ENCODE measurements at regions not wholly inside any gene's neighbourhood (a gene's known extent, or its start where the extent isn't known, plus 50 kb on each side); places are given as distances from the start of the nearest gene placed in this dataset.

DNA sequence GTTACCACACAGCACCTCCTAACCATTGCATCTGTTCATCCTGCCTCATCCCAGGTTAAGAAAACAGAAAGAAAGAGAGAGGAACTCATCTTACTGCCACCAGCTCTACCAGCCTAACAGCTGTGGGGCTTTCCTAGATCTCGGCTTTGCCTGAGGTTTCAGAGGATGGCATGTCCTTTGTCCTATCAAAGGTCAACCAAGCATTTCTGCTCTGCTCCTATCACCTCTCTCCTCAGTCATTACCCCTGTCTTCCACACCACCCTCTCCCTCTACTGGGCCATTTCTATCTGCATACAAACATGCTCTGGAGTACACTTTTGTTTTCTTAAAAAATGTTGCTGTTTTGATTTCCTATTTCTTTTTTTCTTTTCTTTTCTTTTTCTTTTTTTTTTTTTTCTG is 393.3 kb downstream of the IRS2 start:
- no peak for DNase-seq

DNA sequence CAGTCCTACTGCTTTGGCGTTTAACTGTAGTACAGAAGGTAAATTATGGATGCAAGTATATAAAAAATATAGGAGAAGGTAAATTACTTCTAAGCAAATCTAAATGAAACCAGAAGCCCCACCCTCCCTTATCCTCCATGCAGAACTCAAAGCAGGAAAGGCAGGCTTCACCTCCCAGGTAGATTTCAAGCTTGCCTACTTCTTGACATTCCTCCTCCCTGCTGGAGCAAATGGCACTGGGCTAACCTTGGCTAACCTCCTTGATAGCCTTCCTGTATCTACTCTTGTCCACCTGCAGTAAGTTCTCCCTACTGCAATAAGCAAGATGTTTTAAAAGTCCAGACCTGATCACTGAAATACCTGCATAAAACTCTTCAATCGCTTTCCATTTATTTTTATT is 396.0 kb downstream of the IRS2 start:
- no peak for DNase-seq

GRCh38 chr13:109389892-109390345 is 396.5 kb downstream of the IRS2 start:
- DNase-seq: no peak

DNA sequence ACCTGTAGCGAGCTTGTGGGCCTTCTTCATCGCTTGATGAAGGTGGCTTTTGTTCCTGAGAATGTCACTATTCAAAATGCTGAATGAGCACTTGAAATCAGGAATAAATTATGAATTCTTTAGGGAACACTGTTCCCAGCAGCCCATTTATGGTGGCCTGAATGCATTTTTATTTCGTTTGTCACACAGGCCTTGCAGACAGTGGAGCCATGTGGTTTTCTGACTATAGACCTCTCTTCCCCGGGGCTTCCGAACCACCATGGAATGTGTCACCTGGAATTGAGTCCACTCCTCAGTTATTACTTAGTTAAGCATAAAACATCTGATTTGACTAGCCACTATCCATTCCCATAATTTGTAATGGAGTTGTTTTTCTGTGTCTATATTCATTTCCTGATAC is 396.9 kb downstream of the IRS2 start:
- no peak for DNase-seq

DNA sequence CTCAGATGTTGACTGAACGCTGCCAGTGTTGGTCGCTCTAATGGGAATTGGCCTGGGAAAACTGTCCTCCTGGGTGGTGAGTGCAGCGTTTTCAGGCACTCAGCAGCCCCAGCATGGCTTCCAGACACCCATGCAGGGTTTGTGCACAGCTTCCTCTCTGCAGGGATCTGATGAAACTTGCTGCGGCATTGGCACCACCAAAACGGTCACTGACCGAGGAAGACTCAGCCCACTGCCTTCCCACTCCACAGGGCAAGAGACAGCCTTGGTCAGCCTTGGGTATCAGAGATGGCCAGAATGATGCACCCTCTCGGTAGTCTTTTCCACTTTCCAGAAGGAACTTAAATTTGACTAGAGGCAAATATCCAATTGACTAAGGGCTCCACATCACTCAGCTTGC is 398.9 kb downstream of the IRS2 start:
- no peak for DNase-seq

DNA sequence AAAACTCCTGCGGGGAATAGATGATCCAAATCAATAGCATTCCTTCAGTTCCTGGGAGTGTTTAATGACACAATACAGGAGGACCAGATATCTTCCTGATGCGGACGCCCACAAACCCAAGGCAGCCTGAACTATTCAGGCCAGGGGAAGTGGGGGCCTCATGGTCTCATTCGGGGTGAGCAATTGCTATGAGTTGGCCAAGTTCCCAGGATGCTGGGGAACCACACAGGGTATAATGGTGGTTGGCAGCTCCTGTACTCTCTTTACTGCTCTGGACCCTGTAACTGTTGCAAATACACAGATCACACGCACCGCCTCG is 401.2 kb downstream of the IRS2 start:
- no peak for DNase-seq

DNA sequence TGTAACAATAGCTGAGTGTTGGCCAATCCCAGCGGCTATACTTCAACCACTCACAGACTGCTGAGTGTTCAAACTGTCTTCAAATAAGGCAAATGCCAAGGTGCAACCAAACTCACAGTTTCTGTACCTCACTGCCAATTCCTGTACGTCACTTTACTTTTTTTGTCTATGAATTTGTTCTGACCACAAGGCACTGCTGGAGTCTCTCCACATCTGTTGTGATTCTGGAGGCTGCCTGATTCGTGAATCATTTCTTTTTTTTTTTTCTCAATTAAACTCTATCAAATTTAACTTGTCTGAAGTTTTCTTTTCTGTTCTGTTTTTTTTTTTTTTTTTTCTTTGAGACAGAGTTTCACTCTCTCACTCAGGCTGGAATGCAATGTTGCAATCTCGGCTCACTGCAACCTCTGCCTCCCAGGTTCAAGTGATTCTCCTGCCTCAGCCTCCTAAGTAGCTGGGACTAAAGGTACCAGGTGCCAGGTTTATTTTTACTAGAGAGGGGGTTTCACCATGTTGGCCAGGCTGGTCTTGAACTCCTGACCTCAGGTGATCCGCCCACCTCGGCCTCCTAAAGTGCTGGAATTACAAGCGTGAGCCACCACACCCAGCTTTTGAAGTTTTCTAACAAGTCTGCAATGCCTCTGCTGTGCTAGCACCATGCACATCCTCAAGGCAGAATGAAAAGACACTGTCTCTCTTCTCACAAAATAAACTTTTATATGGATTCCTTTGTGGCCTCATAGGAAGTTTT is 401.7 kb downstream of the IRS2 start:
- no peak for DNase-seq

DNA sequence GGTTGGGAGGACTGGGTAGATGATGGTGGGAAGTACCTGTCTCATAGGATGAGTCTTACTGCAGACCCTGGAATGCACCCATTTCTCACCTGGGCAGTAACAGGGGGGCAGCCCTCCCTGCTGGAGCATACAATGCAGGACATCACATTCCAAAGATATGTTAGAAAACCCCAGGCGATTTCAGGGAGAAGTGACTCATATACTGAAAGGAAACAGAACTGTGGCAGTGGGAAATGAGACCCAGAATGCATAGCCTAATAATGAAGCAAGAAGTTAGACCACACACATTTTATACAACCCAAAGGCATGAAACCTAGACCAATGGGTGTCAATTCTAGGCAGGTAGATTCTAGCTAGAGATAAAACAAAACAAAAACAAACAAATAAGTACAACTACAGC is 402.7 kb downstream of the IRS2 start:
- DNase-seq: no peak

- DNase-seq: no peak
Measured at GRCh38 chr13:109381546-109382180, 404.7 kb downstream of the IRS2 start.

DNA sequence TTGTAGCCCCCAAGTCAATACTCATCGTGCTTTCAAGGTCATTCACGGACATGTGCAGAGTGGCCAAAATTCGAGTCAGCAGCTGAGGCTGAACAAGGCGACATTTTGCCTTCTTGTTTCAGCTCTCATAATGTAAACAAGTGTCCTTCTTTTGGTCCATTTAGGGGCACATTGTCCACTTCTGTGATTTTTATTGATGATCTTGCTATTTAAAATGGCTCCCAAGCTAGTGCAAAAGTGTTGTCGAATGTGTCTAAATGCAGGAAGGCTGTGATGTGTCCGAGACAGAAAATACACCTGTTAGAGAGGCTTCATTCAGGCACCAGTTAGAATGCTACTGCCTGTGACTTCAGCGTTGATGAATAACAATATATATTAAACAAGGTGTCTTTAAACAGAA is 405.9 kb downstream of the IRS2 start:
- no peak for DNase-seq

GRCh38 chr13:109379930-109380329 is 406.5 kb downstream of the IRS2 start:
- no peak for DNase-seq

DNA sequence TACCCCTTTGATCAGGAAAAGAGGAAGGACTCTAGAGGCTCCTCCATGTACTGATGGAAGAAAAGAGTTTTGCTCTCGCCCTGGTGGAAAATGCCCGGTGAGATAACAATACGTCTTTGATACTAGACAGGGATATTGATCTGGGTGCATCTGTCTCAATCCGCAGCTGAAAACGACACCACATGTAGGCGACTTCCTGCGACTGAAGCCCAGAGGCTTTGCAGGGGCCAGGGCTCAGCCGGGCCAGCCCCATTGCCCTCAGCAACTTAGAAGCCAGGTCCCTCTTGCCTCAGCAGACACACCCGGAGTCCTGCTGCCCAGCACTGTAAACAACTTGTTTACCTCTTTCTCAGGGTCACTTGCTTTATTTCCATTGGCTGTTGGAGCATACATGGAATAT is 409.4 kb downstream of the IRS2 start:
- no peak for DNase-seq

- no peak for DNase-seq
Measured at GRCh38 chr13:109374609-109375200, 411.7 kb downstream of the IRS2 start.

DNA sequence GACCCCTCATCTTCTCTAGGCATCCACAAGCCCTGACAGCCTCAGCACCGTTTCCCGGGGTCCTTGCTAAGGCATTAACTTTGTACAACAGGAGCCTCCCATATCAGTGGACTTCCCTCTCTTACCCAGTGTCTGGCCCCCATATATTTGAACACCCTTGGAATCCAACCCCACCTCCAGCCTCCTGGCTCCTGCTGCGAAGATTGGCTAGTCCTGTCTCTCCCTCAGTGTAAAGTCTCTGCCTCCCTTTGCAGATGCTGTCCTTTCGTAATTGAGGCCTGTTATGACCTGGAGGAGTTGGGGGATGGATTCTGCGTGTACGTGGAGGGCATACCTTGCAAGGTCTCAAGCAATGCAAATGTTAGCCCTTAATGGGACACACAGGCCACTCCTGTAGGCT is 413.7 kb downstream of the IRS2 start:
- DNase-seq: no peak

DNA sequence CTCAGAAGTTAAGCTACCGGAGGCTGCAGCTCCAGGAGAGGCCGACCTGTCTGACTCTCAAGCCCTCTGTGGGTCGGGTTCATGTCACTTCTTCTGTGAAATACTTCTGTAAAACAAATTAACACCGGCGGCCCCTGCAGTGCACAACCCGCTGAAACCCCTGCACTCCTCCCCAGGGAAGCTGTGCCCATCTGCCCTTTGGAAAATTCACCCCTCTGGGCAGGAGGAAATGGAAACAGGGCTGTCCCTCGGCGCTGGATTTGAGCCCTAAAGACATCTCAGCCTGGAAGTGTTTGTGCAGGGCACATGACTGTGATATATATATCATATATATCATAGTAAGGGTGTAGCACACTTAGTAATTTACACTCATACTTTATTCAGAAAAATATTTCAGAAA is 415.3 kb downstream of the IRS2 start:
- DNase-seq: no peak

DNA sequence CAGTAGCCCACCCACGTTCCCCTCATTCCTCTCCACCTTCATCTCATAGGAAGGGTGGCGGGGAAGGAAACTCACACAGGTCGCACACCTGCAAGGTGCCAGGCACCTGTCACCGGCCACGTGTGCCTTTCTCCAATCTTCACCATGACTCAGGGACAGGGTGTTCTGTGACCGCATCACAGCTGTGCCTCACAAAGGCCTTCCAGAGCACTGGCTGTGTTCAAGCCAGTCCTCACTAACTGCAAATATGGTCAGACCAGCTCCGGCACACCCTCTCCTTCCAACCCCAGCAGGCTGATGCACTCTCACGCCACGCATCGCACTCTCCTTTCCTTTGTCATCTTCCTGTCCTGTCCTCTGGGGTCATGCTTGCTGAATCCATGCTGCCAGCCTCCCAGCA is 415.9 kb downstream of the IRS2 start:
- DNase-seq: no peak

DNA sequence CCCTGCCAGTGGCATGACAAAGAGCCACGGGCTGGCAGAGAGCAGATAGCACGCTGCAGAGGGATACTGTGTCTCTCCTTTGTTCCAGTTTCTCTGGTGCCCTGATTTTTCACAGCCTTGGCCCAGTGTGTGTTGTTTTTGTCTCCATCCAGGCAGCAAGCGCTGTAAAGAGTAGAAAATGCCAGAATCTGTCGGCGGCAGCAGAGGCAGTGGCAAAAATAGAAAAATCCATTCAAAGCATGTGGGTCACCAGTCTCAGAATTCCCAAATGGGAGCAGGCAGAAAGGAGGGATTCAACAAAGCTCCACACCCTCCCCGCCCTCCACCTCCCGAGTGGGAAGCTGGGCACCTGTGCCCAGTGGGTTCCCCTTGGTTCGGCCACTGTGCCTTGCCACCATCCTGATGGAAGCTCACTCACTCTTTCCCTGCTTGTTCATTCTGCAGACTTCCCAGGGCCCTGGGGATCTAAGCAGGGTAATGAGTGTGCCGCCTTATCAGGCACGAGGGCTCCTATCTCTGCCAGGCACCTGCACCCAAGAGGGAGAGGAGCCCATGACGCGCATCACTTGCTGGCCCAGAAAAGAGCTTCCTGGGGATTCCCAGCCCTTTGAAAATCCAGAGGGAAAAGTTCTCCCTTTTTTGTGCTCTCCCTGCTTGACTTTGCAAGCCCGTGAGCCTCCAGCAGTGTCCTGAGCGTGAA is 416.9 kb downstream of the IRS2 start:
- DNase-seq: no peak

GRCh38 chr13:109368230-109368629 is 418.2 kb downstream of the IRS2 start:
- no peak for DNase-seq

- no peak for DNase-seq
Measured at GRCh38 chr13:109366525-109366924, 419.9 kb downstream of the IRS2 start.

DNA sequence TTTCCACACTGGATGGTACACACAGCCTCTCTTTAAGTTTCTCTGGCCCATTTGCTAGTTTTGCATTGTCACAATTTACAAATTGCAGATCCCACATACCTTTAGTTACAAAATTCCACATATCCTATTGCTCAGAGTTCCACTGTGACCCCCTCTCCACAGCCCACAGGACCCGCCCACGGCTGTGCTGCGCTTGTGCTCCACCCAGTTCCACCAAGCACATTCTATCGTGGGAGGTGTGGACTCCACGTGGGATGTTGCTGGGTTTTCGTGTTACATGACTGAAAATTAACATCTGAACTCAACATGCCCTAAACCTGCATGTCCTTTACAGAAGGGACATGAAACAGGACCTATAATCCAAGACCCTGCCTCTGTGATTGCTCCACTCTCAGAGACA is 423.0 kb downstream of the IRS2 start:
- no peak for DNase-seq

DNA sequence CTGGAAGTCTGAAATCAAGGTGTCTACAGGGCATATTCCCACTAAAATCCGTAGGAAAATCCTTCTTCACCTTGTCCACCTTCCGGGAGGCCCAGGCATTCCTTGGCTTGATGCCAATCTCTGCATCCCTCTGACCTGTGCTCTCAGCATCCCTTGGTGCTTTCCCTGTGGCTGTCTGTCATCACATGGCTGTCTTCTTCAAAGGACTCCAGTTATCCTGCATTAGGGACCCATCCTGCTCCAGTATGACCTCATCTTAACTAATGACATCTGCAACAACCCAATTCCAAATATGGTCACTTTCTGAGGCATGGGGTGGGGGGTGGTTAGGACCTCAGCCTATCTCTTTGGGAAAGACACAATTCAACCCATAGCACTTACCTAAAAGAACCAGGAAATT is 423.8 kb downstream of the IRS2 start:
- DNase-seq: no peak

DNA sequence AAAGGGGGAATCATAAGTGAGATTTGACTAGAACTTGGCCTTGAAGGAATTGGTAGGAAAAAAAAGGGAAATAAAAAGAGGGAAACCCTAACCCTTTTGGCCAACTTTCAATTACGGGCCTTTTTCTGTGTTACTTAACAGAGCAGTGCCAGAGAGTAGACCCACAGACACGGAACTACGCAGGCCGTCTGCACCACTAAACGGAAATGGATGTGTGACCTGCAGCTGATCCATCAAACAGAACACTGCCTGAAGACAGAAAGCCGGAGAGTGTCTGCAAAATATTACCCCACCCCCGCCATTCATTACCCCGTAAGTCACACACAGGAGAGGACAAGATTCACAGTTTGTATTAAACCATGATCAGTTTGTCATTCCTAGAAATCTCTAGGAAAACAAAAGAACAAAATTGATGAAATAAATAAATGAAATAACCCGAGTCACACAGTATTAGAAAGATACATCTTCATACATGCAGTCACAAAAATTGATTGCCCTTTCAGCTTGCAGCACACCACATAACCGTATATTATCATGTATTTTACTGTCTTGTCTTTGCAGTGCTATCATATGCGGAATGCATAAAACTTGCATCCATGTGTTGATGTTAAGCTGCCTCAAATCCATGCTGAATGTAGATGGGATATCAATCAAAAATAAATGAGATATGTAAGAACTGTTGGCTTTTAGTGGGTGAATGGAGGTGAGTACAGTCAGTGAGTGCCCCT is 424.7 kb downstream of the IRS2 start:
- no peak for DNase-seq

- DNase-seq: no peak
Measured at GRCh38 chr13:109357751-109358471, 428.5 kb downstream of the IRS2 start.

All from DMS153 (cell line).